ENCODE measurements at regions not wholly inside any gene's neighbourhood (a gene's known extent, or its start where the extent isn't known, plus 50 kb on each side); places are given as distances from the start of the nearest gene placed in this dataset.

DNA sequence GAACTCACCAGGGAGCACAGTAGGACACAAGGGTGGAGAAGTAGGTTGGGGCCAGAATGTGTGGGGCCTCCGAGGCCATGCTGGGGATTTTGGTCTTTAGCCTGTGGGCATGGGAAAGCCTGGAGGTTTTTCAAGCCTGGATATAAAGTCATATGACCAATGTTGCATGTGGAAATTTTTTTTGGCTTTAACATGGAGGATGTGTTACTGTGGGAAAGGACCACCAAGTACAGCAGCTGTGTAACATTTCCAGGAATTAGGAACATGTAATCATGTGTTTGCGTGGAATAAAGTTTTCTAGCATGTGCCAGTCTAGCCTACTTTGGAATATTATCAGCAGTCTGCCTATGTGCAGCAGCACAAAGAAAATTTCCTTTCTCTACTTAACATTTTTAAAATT is 78.5 kb downstream of the TNFSF18 start:
- no peaks in the 10 kb centered on the region for H4K20me1 ChIP-seq (replicated peaks in 1 of 2; ENCODE audit: control insufficient read depth in 1 of 2, insufficient read depth in 2 of 2, low read length in 2 of 2)
- H2BK15ac ChIP-seq (ENCODE audit: low read length): no peak overlapping the region
- H3K9ac ChIP-seq (replicated peaks in 1 of 4; ENCODE audit: extremely low read depth in 1 of 4, low read depth in 3 of 4, low read length in 3 of 4): no peak overlapping the region
- no peak overlapping the region for H2BK120ac ChIP-seq (replicated peaks; ENCODE audit: low read depth, low read length)
- H3K4ac ChIP-seq (replicated peaks; ENCODE audit: insufficient read length, low read depth, low read length): no peak overlapping the region
- no peak overlapping the region for H2BK5ac ChIP-seq (ENCODE audit: low read depth, low read length)
- H4K91ac ChIP-seq (replicated peaks; ENCODE audit: insufficient read length, low read length): no peak overlapping the region
- CTCF ChIA-PET (ENCODE audit: partially characterized antibody): no interaction called here
- H3K23ac ChIP-seq (ENCODE audit: insufficient read length): no peak overlapping the region
- H3K4me3 ChIP-seq (ENCODE audit: extremely low read depth in 1 of 4, insufficient read depth in 2 of 4, low read depth in 3 of 4, low read length in 4 of 4): no peak overlapping the region
- no peak overlapping the region for H2BK20ac ChIP-seq (ENCODE audit: low read length)
- WGBS, 2 experiments (ENCODE audit: extremely low coverage in 1 of 2, insufficient coverage in 1 of 2, insufficient read length in 1 of 2, insufficient replicate concordance in 2 of 2, low coverage in 1 of 2, low lambda C conversion rate in 2 of 2, missing lambda C conversion rate in 1 of 2): 98% methylated on average over 2 of the region's 2 CpGs; no CpG with 5 or more reads in 1 of the 2 experiments
- no peak overlapping the region for H2AFZ ChIP-seq (ENCODE audit: low read length)
- H3K79me1 ChIP-seq (ENCODE audit: low read depth, low read length): no peaks in the 10 kb centered on the region
- H3K56ac ChIP-seq (replicated peaks; ENCODE audit: insufficient read length, low read depth, low read length): no peak overlapping the region
- no peak overlapping the region for H3K18ac ChIP-seq (ENCODE audit: extremely low read depth, low read length)
- FAIRE-seq: no peak
- H4K8ac ChIP-seq (ENCODE audit: extremely low read depth, insufficient read depth, low read length): no peak overlapping the region
- H4K5ac ChIP-seq (ENCODE audit: insufficient read length, low read depth, low read length): no peak overlapping the region
- H3K36me3 ChIP-seq (ENCODE audit: control insufficient read depth in 2 of 4, insufficient read depth in 4 of 4, low read length in 3 of 4): no peaks in the 10 kb centered on the region
- no peaks in the 10 kb centered on the region for H3K79me2 ChIP-seq (ENCODE audit: control insufficient read depth in 1 of 2, insufficient read depth in 2 of 2, low read length in 2 of 2)
- POLR2A ChIA-PET (ENCODE audit: partially characterized antibody): no interaction called here
- H3K14ac ChIP-seq (ENCODE audit: insufficient read length): no peak overlapping the region
- no peak overlapping the region for H2AK5ac ChIP-seq (ENCODE audit: low read depth, low read length)
- H2BK12ac ChIP-seq (ENCODE audit: low read depth, low read length): no peak overlapping the region
- DNase-seq (ENCODE audit: low read depth in 1 of 2, low spot score in 2 of 2): no peak
- H3K4me2 ChIP-seq (ENCODE audit: insufficient read depth in 1 of 2, low read depth in 2 of 2, low read length in 2 of 2): no peak overlapping the region
- peaks cover 0 to 1% (median 0%) of the 10 kb centered on the region in 4 experiments; a peak in 1 of 7 replicates for H3K27me3 ChIP-seq (replicated peaks in 1 of 4; ENCODE audit: control insufficient read depth in 3 of 4, extremely low read depth in 1 of 4, insufficient read depth in 3 of 4, low read length in 3 of 4)
- H3K4me1 ChIP-seq (replicated peaks in 1 of 4; ENCODE audit: control insufficient read depth in 3 of 4, insufficient read depth in 4 of 4, low read length in 3 of 4): no peaks in the 10 kb centered on the region
- H3K27ac ChIP-seq (ENCODE audit: low read depth, low read length): no peak overlapping the region
- no peaks in the 10 kb centered on the region for H3K23me2 ChIP-seq (ENCODE audit: low read depth, low read length)
- no peaks in the 10 kb centered on the region for H3K9me3 ChIP-seq (ENCODE audit: insufficient read depth in 2 of 2, low read depth in 1 of 2, low read length in 1 of 2)
- no peak for TF ChIP-seq CBX8 (IDR thresholded peaks at IDR 0.05; ENCODE audit: borderline replicate concordance, low read depth, low read length)
- TF ChIP-seq HDAC2 (IDR thresholded peaks at IDR 0.05; ENCODE audit: borderline replicate concordance in 1 of 2, low read depth in 2 of 2, low read length in 2 of 2): no peak

Data from H1 (cell line).